Brain microvascular endothelial cell (primary cell): ENCODE measurements at regions not wholly inside any gene's neighbourhood (a gene's known extent, or its start where the extent isn't known, plus 50 kb on each side); places are given as distances from the start of the nearest gene placed in this dataset.
"Not testable (repeated sequence)": the region's sequence is repeated elsewhere in the genome, so short reads cannot be mapped to it uniquely, and the experiment has no call there.

Source experiments
- DNase-seq: peaks from one replicate; pipeline ENCODE4 v3.0.0-alpha.2; 2020
- H3K27ac ChIP-seq: fragments of 250-450 bp; sonication (Bioruptor Pico); 2 replicates; pipeline ENCODE4 v1.5.1; 2020; ENCODE audit warnings: mild to moderate bottlenecking, moderate library complexity
- H3K27me3 ChIP-seq: fragments of 250-450 bp; sonication (Bioruptor Pico); replicated peaks from 2 replicates; pipeline ENCODE4 v1.5.1; 2020; ENCODE audit warnings: mild to moderate bottlenecking
- H3K36me3 ChIP-seq: fragments of 250-450 bp; sonication (Bioruptor Pico); replicated peaks from 2 replicates; pipeline ENCODE4 v1.5.1; 2020; ENCODE audit warnings: mild to moderate bottlenecking
- H3K4me3 ChIP-seq: 2 replicates; pipeline ENCODE4 v1.5.1; 2011; ENCODE audit warnings: low read depth, mild to moderate bottlenecking, control low read depth, low read length, moderate library complexity
- CTCF ChIP-seq: IDR thresholded peaks from 2 replicates; pipeline ENCODE4 v1.5.1; 2011; ENCODE audit warnings: low read depth, mild to moderate bottlenecking, moderate library complexity, low read length, control low read depth, inconsistent platforms; ENCODE audit errors: missing control alignments
- in situ Hi-C: cut with HindIII; loops from 2 replicates; pipeline ENCODE4 v1.10.0; 2017; ENCODE audit warnings: low sequenced_read_pairs, low pct_ligation_motif_present

- in situ Hi-C loops, result no loop called here
- Histone ChIP-seq H3K4me3 (no peak overlapping the region), H3K27me3 (no peaks in the 10 kb centered on the region), H3K36me3 (no peaks in the 10 kb centered on the region), H3K27ac (no peak overlapping the region)
- DNase-seq, result no peak
- no peak for TF ChIP-seq CTCF
These were observed 191.6 kb upstream of the CTNND2 start for GRCh38 chr5:12095808-12096281.

GRCh38 chr5:12093586-12093985 is 189.3 kb upstream of the CTNND2 start:
- no peak for DNase-seq
- H3K27me3 ChIP-seq, result no peaks in the 10 kb centered on the region
- H3K27ac ChIP-seq, result no peak overlapping the region
- TF ChIP-seq CTCF, result no peak
- no peak overlapping the region for H3K4me3 ChIP-seq
- in situ Hi-C loops, result no loop called here
- H3K36me3 ChIP-seq, result no peaks in the 10 kb centered on the region

GRCh38 chr5:12080761-12081160 is 176.5 kb upstream of the CTNND2 start:
- no peak overlapping the region for H3K27ac ChIP-seq
- TF ChIP-seq CTCF, result no peak
- no peaks in the 10 kb centered on the region for H3K36me3 ChIP-seq
- H3K27me3 ChIP-seq, result no peaks in the 10 kb centered on the region
- in situ Hi-C loops, result no loop called here
- DNase-seq, result no peak
- no peak overlapping the region for H3K4me3 ChIP-seq

GRCh38 chr5:12078286-12078685 is 174.0 kb upstream of the CTNND2 start:
- H3K27me3 ChIP-seq, in situ Hi-C loops, H3K36me3 ChIP-seq, H3K4me3 ChIP-seq, DNase-seq, H3K27ac ChIP-seq: not testable (repeated sequence)

- in situ Hi-C loops, result no loop called here
- H3K36me3 ChIP-seq, result no peaks in the 10 kb centered on the region
- no peak overlapping the region for H3K4me3 ChIP-seq
- DNase-seq, result no peak
- no peak for TF ChIP-seq CTCF
- no peak overlapping the region for H3K27ac ChIP-seq
- H3K27me3 ChIP-seq, result no peaks in the 10 kb centered on the region
These were observed 169.2 kb upstream of the CTNND2 start for GRCh38 chr5:12073426-12073825.

- Histone ChIP-seq H3K4me3 (no peak overlapping the region), H3K27me3 (no peaks in the 10 kb centered on the region), H3K36me3 (no peaks in the 10 kb centered on the region), H3K27ac (no peak overlapping the region)
- no peak for DNase-seq
- TF ChIP-seq CTCF, result no peak
- in situ Hi-C loops, result no loop called here
These were observed 168.2 kb upstream of the CTNND2 start for GRCh38 chr5:12072441-12072840.

GRCh38 chr5:12071455-12071854 is 167.2 kb upstream of the CTNND2 start:
- TF ChIP-seq CTCF, result no peak
- H3K27ac ChIP-seq, result no peak overlapping the region
- H3K4me3 ChIP-seq, result no peak overlapping the region
- DNase-seq, result no peak
- H3K36me3 ChIP-seq, result no peaks in the 10 kb centered on the region
- in situ Hi-C loops, result no loop called here
- H3K27me3 ChIP-seq, result no peaks in the 10 kb centered on the region
